Stomach (tissue), 4 donors: ENCODE measurements at regions not wholly inside any gene's neighbourhood (a gene's known extent, or its start where the extent isn't known, plus 50 kb on each side); places are given as distances from the start of the nearest gene placed in this dataset.

Experiments used
- CTCF ChIP-seq, 7 experiments: fragments of 450-650 bp in 4 of 7; fragments of 200-600 bp in 3 of 7; sonication (generic) in 3 of 7; IDR thresholded peaks; one replicate each; pipeline ENCODE4 v1.5.1; 2016 to 2019; ENCODE audit warnings: antibody characterized with exemption in 7 of 7, control low read depth in 2 of 7, mild to moderate bottlenecking in 1 of 7
- POLR2AphosphoS5 ChIP-seq, 3 donors: sonication (generic); formaldehyde crosslinking; IDR thresholded peaks; one replicate each; pipeline ENCODE4 v1.6.1; 2016; ENCODE audit warnings: antibody characterized with exemption in 3 of 3

GRCh38 chr21:24470852-24471251 is 1136.4 kb downstream of the MRPL39 start:
- TF ChIP-seq CTCF (IDR thresholded peaks at IDR 0.05) (no peak), POLR2AphosphoS5 (IDR thresholded peaks at IDR 0.05) (no peak)
